Endothelial cell of umbilical vein (primary cell): ENCODE measurements at regions not wholly inside any gene's neighbourhood (a gene's known extent, or its start where the extent isn't known, plus 50 kb on each side); places are given as distances from the start of the nearest gene placed in this dataset.

Experiments
- BruUV-seq: library from RNA; stranded (reverse); fragments of 400-500 nt; replicated peaks from 2 replicates; lab custom pipeline; 2021; lab: Mats Ljungman, UMichigan
- CTCF ChIA-PET: fragments of 300-600, 350-600 bp; sonication (Branson Sonifier 250); formaldehyde crosslinking; loops from one replicate; lab custom pipeline; 2021; ENCODE audit warnings: antibody characterized with exemption, inconsistent platforms; lab: Charles Lee
- POLR2A ChIA-PET: fragments of 300-600, 350-600 bp; sonication (Branson Sonifier 250); formaldehyde crosslinking; loops from one replicate; lab custom pipeline; 2021; ENCODE audit warnings: antibody characterized with exemption, inconsistent platforms; lab: Charles Lee
- DNase-seq: peaks from one replicate; pipeline ENCODE4 v3.0.0-alpha.2; 2011; ENCODE audit warnings: low read depth, low spot score
- FAIRE-seq: peaks from 2 replicates; lab custom pipeline; 2011; peaks lifted over from hg19 to GRCh38; lab: Jason Lieb, UNC
- H2AFZ ChIP-seq: 2 replicates; pipeline ENCODE4 v1.6.0; 2012; ENCODE audit warnings: low read depth, low read length, control low read depth, inconsistent platforms
- H3K27ac ChIP-seq: 2 replicates; pipeline ENCODE4 v1.5.1; 2011; ENCODE audit warnings: low read depth, mild to moderate bottlenecking, control low read depth, low read length, moderate library complexity; ENCODE audit not compliant: insufficient read depth
- H3K27me3 ChIP-seq, 2 experiments: 2 replicates each; pipeline versions ENCODE4 v1.6.0 to v1.6.1; 2011; ENCODE audit warnings: low read length in 2 of 2, mixed read lengths in 1 of 2; ENCODE audit not compliant: control insufficient read depth in 2 of 2, insufficient read depth in 2 of 2
- H3K36me3 ChIP-seq, 2 experiments: 2 replicates in 1 of 2; 3 replicates in 1 of 2; pipeline ENCODE4 v1.5.1; 2011; ENCODE audit warnings: low read length in 2 of 2, mild to moderate bottlenecking in 1 of 2, moderate library complexity in 1 of 2; ENCODE audit not compliant: control insufficient read depth in 2 of 2, insufficient read depth in 2 of 2; ENCODE audit errors: extremely low read depth in 1 of 2
- H3K4me1 ChIP-seq: 3 replicates; pipeline ENCODE4 v1.5.1; 2011; ENCODE audit warnings: mild to moderate bottlenecking, low read length; ENCODE audit not compliant: control insufficient read depth, insufficient read depth; ENCODE audit errors: extremely low read depth
- H3K4me2 ChIP-seq: 2 replicates; pipeline ENCODE4 v1.6.1; 2011; ENCODE audit warnings: low read length, control low read depth, mixed read lengths; ENCODE audit not compliant: insufficient read depth
- H3K4me3 ChIP-seq, 3 experiments: fragments of 200-600 bp in 1 of 3; sonication (generic), shearing (Covaris generic) in 1 of 3; replicated peaks in 1 of 3; 2 replicates each; pipeline ENCODE4 v1.5.1; 2011 to 2016; ENCODE audit warnings: control low read depth in 3 of 3, low read length in 3 of 3, mild to moderate bottlenecking in 2 of 3, inconsistent platforms in 1 of 3, low read depth in 1 of 3, moderate library complexity in 1 of 3; ENCODE audit not compliant: insufficient read depth in 1 of 3
- H3K79me2 ChIP-seq: 2 replicates; pipeline ENCODE4 v1.6.0; 2012; ENCODE audit warnings: low read length, inconsistent platforms; ENCODE audit not compliant: control insufficient read depth, insufficient read depth
- H3K9ac ChIP-seq: replicated peaks from 2 replicates; pipeline ENCODE3; 2011; ENCODE audit warnings: low read length, control low read depth; ENCODE audit not compliant: insufficient read depth; ENCODE audit errors: extremely low read depth
- H3K9me1 ChIP-seq: replicated peaks from 3 replicates; pipeline ENCODE4 v1.6.0; 2011; ENCODE audit warnings: mild to moderate bottlenecking, low read length; ENCODE audit not compliant: control insufficient read depth, insufficient read depth; ENCODE audit errors: extremely low read depth
- H3K9me3 ChIP-seq: replicated peaks from 2 replicates; pipeline ENCODE4 v1.5.1; 2012; ENCODE audit warnings: low read length, inconsistent platforms; ENCODE audit not compliant: control insufficient read depth, insufficient read depth
- H4K20me1 ChIP-seq: replicated peaks from 2 replicates; pipeline ENCODE3; 2011; ENCODE audit warnings: mild to moderate bottlenecking, low read length; ENCODE audit not compliant: control insufficient read depth, insufficient read depth; ENCODE audit errors: extremely low read depth
- CTCF ChIP-seq, 2 donors: IDR thresholded peaks; 1 replicate in 1 of 2; 2 replicates in 1 of 2; pipeline ENCODE4 v1.5.1; 2011; ENCODE audit warnings: low read length in 2 of 2, mild to moderate bottlenecking in 2 of 2, moderate library complexity in 2 of 2, control low read depth in 1 of 2, inconsistent platforms in 1 of 2, low read depth in 1 of 2; ENCODE audit not compliant: insufficient read depth in 1 of 2; ENCODE audit errors: extremely low read depth in 1 of 2
- EZH2 ChIP-seq: IDR thresholded peaks from 2 replicates; pipeline ENCODE4 v1.6.1; 2012; ENCODE audit warnings: borderline replicate concordance, low read depth, mild to moderate bottlenecking, moderate library complexity, low read length, inconsistent platforms; ENCODE audit not compliant: severe bottlenecking
- FOS ChIP-seq: IDR thresholded peaks from 2 replicates; pipeline ENCODE4 v1.6.1; 2011; ENCODE audit warnings: mild to moderate bottlenecking, low read length, moderate library complexity, borderline replicate concordance; ENCODE audit not compliant: insufficient read depth
- GATA2 ChIP-seq: IDR thresholded peaks from 2 replicates; pipeline ENCODE4 v1.7.0; 2011; ENCODE audit warnings: low read depth, mild to moderate bottlenecking, moderate library complexity, mixed read lengths, low read length; ENCODE audit not compliant: insufficient read length, insufficient read depth
- JUN ChIP-seq: IDR thresholded peaks from 2 replicates; pipeline ENCODE4 v1.6.1; 2011; ENCODE audit warnings: borderline replicate concordance, low read depth; ENCODE audit not compliant: insufficient read length, insufficient read depth
- MYC ChIP-seq: IDR thresholded peaks from one replicate; pipeline ENCODE4 v1.6.1; 2011; ENCODE audit warnings: mild to moderate bottlenecking, low read depth, low read length
- POLR2A ChIP-seq: IDR thresholded peaks from 2 replicates; pipeline ENCODE4 v1.6.1; 2012; ENCODE audit warnings: low read depth, mild to moderate bottlenecking, control low read depth, low read length
- POLR2AphosphoS5 ChIP-seq: IDR thresholded peaks from 2 replicates; pipeline ENCODE4 v1.6.1; 2012; ENCODE audit warnings: low read depth, mild to moderate bottlenecking, control low read depth, low read length, moderate library complexity; ENCODE audit not compliant: insufficient read depth
- dilution Hi-C: fragments of 300-500 bp; cut with MboI; formaldehyde crosslinking; loops from one replicate; pipeline ENCODE4 v1.15.0; 2019; ENCODE audit warnings: low sequenced_read_pairs; ENCODE audit not compliant: extremely low pct_ligation_motif_present
- intact Hi-C: fragments of 100-400 bp; cut with micrococcal nuclease; formaldehyde crosslinking; loops from one replicate; pipeline ENCODE4 v1.10.0; 2022
- TF ChIP-seq, protein P1 (sequence below): IDR thresholded peaks from 2 replicates; pipeline ENCODE4 v1.6.1; 2011; ENCODE audit not compliant: insufficient read depth, insufficient read length

DNA sequence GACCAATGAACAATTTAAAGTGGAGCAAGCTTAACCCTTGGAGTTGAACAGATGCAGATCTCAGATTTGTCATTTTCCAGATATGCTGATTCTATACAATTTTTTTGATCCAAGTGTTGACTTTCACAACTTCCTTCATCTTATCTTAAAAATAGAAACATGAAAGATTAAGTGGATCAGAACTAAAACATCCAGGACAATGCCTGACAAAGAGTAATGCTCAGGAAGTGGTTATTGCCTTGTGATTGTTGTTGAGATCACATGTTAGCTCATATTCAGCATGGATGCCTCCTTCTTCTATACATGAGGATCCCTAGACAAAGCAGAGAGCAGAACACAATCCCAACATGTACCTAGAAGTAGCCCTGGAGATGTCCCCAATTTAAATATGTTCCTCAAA, 160.9 kb downstream of the PPARGC1A start:
- DNase-seq = no peak
- ChIA-PET CTCF (no interaction called here), POLR2A (no interaction called here)
- dilution Hi-C loops (no loop called here), intact Hi-C loops (no loop called here)
- Histone ChIP-seq H2AFZ (no peak overlapping the region), H3K4me3 (no peak overlapping the region), H3K9me1 (no peaks in the 10 kb centered on the region), H3K27me3 (no peaks in the 10 kb centered on the region), H3K9me3 (no peaks in the 10 kb centered on the region), H3K27ac (no peak overlapping the region), H4K20me1 (no peaks in the 10 kb centered on the region), H3K36me3 (no peaks in the 10 kb centered on the region), H3K4me2 (no peak overlapping the region), H3K9ac (no peak overlapping the region), H3K79me2 (no peaks in the 10 kb centered on the region), H3K4me1 (no peaks in the 10 kb centered on the region)
- no TSS peak for BruUV-seq
- TF ChIP-seq CTCF (IDR thresholded peaks at IDR 0.05; ENCODE audit: extremely low read depth in 1 of 2, insufficient read depth in 1 of 2, low read depth in 1 of 2, low read length in 2 of 2) = no peak
- no peak for TF ChIP-seq FOS
- TF ChIP-seq, protein P1, sequence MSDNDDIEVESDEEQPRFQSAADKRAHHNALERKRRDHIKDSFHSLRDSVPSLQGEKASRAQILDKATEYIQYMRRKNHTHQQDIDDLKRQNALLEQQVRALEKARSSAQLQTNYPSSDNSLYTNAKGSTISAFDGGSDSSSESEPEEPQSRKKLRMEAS = no peak
- FAIRE-seq = no peak

DNA sequence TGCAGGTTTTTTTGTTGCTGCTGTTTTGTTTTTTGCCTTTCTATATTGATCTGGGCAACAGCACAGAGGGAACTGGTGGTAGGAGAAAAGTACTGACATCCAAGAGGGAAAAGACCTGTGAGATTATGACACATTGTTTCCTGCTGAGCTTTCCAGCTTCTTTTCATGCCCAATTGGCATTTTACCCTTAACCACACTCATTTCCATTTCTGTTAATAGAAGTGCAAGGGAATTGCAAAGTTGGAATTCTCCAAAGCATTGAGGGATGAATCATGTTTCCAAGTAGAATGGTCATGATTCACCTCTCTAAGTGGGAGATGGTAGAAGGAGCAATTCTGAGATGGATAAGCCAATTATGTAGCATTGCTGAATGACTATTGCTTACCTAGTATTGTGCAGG, 161.5 kb downstream of the PPARGC1A start:
- no peaks in the 10 kb centered on the region for H3K79me2 ChIP-seq
- H4K20me1 ChIP-seq = no peaks in the 10 kb centered on the region
- no peak overlapping the region for H3K9ac ChIP-seq
- H3K4me2 ChIP-seq = no peak overlapping the region
- DNase-seq = no peak
- ChIA-PET CTCF (no interaction called here), POLR2A (no interaction called here)
- H3K27me3 ChIP-seq = no peaks in the 10 kb centered on the region
- no peaks in the 10 kb centered on the region for H3K9me3 ChIP-seq
- intact Hi-C loops (no loop called here), dilution Hi-C loops (no loop called here)
- no peaks in the 10 kb centered on the region for H3K9me1 ChIP-seq
- no peaks in the 10 kb centered on the region for H3K36me3 ChIP-seq
- TF ChIP-seq GATA2 = no peak
- TF ChIP-seq POLR2A = no peak
- no peak for TF ChIP-seq CTCF (IDR thresholded peaks at IDR 0.05; ENCODE audit: extremely low read depth in 1 of 2, insufficient read depth in 1 of 2, low read depth in 1 of 2, low read length in 2 of 2)
- TF ChIP-seq EZH2 = no peak
- TF ChIP-seq JUN = no peak
- TF ChIP-seq MYC = no peak
- TF ChIP-seq, protein P1 = no peak
- TF ChIP-seq POLR2AphosphoS5 = no peak
- TF ChIP-seq FOS = no peak
- no TSS peak for BruUV-seq
- H3K27ac ChIP-seq = no peak overlapping the region
- H2AFZ ChIP-seq = no peak overlapping the region
- FAIRE-seq = no peak
- H3K4me1 ChIP-seq = no peaks in the 10 kb centered on the region
- no peak overlapping the region for H3K4me3 ChIP-seq
